ENCODE measurements at regions not wholly inside any gene's neighbourhood (a gene's known extent, or its start where the extent isn't known, plus 50 kb on each side); places are given as distances from the start of the nearest gene placed in this dataset.

- TF ChIP-seq USF1 (CRISPR knock-in tag; IDR thresholded peaks at IDR 0.05) (no peak), ZFP36 (IDR thresholded peaks at IDR 0.05; ENCODE audit: low read depth, low read length, partially characterized antibody) (no peak), ZZZ3 (IDR thresholded peaks at IDR 0.05) (no peak), GATA2 (CRISPR knock-in tag; IDR thresholded peaks at IDR 0.05) (no peak), RCOR1 (IDR thresholded peaks at IDR 0.05; ENCODE audit: borderline replicate concordance in 1 of 2, low read depth in 2 of 2, low read length in 2 of 2) (no peak), ZNF695 (CRISPR knock-in tag; IDR thresholded peaks at IDR 0.05) (no peak), ELF1 (tag; IDR thresholded peaks at IDR 0.05) (no peak), ZBTB26 (CRISPR knock-in tag; IDR thresholded peaks at IDR 0.05) (no peak), RBM39 (optimal IDR thresholded peaks at IDR 0.05; ENCODE audit: low read depth, low read length) (no peak), SMC3 (conservative IDR thresholded peaks at IDR 0.05; ENCODE audit: insufficient read depth, low read depth, low read length) (no peak), POLR2H (tag; IDR thresholded peaks at IDR 0.05; ENCODE audit: low read depth) (no peak), CREM (IDR thresholded peaks at IDR 0.05; ENCODE audit: low read depth) (no peak)
- TF ChIP-seq, protein P1, sequence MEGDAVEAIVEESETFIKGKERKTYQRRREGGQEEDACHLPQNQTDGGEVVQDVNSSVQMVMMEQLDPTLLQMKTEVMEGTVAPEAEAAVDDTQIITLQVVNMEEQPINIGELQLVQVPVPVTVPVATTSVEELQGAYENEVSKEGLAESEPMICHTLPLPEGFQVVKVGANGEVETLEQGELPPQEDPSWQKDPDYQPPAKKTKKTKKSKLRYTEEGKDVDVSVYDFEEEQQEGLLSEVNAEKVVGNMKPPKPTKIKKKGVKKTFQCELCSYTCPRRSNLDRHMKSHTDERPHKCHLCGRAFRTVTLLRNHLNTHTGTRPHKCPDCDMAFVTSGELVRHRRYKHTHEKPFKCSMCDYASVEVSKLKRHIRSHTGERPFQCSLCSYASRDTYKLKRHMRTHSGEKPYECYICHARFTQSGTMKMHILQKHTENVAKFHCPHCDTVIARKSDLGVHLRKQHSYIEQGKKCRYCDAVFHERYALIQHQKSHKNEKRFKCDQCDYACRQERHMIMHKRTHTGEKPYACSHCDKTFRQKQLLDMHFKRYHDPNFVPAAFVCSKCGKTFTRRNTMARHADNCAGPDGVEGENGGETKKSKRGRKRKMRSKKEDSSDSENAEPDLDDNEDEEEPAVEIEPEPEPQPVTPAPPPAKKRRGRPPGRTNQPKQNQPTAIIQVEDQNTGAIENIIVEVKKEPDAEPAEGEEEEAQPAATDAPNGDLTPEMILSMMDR (IDR thresholded peaks at IDR 0.05 in 2 of 3, conservative IDR thresholded peaks at IDR 0.05 in 1 of 3; ENCODE audit: insufficient read depth in 2 of 3, low read depth in 1 of 3, low read length in 3 of 3): no peak
Measured at GRCh38 chr3:28115316-28115715, 126.1 kb upstream of the CMC1 start.

Data from K562 (cell line).